Stimulated activated naive B cell treated with anti-CD40 and anti-IgM and Interleukin-4, amounts not matched to agents 10 μg/mL and 1 μg/mL and 100 μg/mL, for 72 hours (primary cell): ENCODE measurements at regions not wholly inside any gene's neighbourhood (a gene's known extent, or its start where the extent isn't known, plus 50 kb on each side); places are given as distances from the start of the nearest gene placed in this dataset.

Experiments used
- ATAC-seq, 2 donors: fragments of 150-1000 bp; cut with Tn5 transposase; replicated peaks; 2 replicates each; pipeline ENCODE4 v1.10.0; 2021; ENCODE audit warnings: moderate library complexity in 1 of 2
- DNase-seq: peaks from one replicate; pipeline ENCODE4 v3.0.0; 2021
- H3K27ac Mint-ChIP-seq: one replicate; pipeline ENCODE4 v1.8.0; 2022; ENCODE audit warnings: mild to moderate bottlenecking, mixed read lengths
- H3K27me3 Mint-ChIP-seq, 2 donors: one replicate each; pipeline ENCODE4 v1.8.0; 2022; ENCODE audit warnings: mixed read lengths in 2 of 2
- H3K36me3 Mint-ChIP-seq, 2 donors: one replicate each; pipeline ENCODE4 v1.8.0; 2022; ENCODE audit warnings: mixed read lengths in 2 of 2, mild to moderate bottlenecking in 1 of 2
- H3K4me1 Mint-ChIP-seq, 2 donors: one replicate each; pipeline ENCODE4 v1.8.0; 2022; ENCODE audit warnings: mixed read lengths in 2 of 2, mild to moderate bottlenecking in 1 of 2
- H3K4me3 Mint-ChIP-seq, 2 donors: one replicate each; pipeline ENCODE4 v1.8.0; 2022; ENCODE audit warnings: mild to moderate bottlenecking in 2 of 2, mixed read lengths in 2 of 2, moderate library complexity in 1 of 2
- H3K9me3 Mint-ChIP-seq, 2 donors: one replicate each; pipeline ENCODE4 v1.8.0; 2022; ENCODE audit warnings: mixed read lengths in 2 of 2, mild to moderate bottlenecking in 1 of 2

DNA sequence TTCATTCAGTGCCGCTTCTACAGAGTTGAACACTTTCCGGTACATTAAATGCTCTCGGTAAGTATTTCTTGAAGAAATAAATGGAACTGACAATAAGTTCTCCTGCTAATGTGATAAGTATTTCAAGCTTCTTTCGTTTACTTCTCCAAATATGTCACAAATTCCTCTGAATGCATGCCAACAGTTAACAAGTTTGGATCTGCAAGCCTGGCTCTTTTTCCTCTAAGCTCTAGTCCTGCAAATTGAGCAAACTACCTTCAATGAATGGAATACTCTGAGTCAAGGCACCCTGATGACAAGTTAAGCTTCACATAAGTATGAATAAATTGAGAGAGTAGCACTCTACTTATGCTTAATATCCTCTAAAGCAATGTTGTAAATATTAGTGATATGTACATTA is 403.6 kb downstream of the PDGFC start:
- Mint-ChIP-seq H3K4me3 (no peak overlapping the region), H3K27me3 (no peaks in the 10 kb centered on the region), H3K4me1 (no peaks in the 10 kb centered on the region), H3K27ac (no peak overlapping the region), H3K9me3 (no peaks in the 10 kb centered on the region), H3K36me3 (no peaks in the 10 kb centered on the region)
- DNase-seq (no peak), ATAC-seq (no peak)

- H3K9me3 Mint-ChIP-seq, result peaks cover 0 to 3% of the 10 kb centered on the region in 2 donors
- DNase-seq (no peak), ATAC-seq (no peak)
- no peak overlapping the region for H3K4me3 Mint-ChIP-seq
- H3K36me3 Mint-ChIP-seq, result no peaks in the 10 kb centered on the region
- no peaks in the 10 kb centered on the region for H3K4me1 Mint-ChIP-seq
- no peaks in the 10 kb centered on the region for H3K27me3 Mint-ChIP-seq
- H3K27ac Mint-ChIP-seq, result no peak overlapping the region
These were observed 410.9 kb downstream of the PDGFC start for GRCh38 chr4:156560701-156561100.

GRCh38 chr4:156559346-156559745 is 412.3 kb downstream of the PDGFC start:
- no peak overlapping the region for H3K4me3 Mint-ChIP-seq
- DNase-seq (no peak), ATAC-seq (no peak)
- no peaks in the 10 kb centered on the region for H3K4me1 Mint-ChIP-seq
- H3K36me3 Mint-ChIP-seq, result no peaks in the 10 kb centered on the region
- H3K27ac Mint-ChIP-seq, result no peak overlapping the region
- peaks cover 0 to 4% of the 10 kb centered on the region in 2 donors for H3K9me3 Mint-ChIP-seq
- H3K27me3 Mint-ChIP-seq, result no peaks in the 10 kb centered on the region

DNA sequence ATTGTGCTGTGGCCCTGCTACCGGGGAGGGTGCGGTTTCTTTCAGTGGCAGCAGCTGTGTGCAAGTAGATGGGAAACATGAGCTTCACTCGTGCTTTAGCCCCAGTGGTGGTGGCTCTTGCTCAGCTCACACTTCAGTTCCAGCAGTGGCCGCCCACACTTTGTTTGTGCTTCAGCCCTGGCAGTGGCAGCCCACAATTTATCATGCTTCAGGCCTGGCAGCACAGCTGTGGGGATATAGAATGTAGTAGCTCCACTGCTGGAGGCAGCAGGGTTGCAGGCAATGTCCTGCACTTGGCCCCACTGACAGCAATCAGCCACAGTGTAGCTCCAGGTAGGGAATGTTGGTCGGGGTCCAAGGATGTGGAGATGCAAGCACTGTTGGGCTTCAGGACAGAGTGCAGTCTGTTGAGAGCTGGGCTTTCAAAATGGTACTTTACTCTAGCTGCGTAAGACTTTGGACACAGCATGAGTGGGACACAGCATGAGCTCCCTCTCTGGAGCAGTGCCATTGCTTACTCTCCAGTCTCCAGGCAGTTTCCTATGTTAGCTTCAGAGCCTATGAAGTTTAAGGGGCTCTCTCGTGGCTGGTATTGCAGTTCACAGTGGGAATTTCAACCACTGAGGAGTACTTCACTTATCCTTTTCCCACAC is 413.1 kb downstream of the PDGFC start:
- no peaks in the 10 kb centered on the region for H3K4me1 Mint-ChIP-seq
- ATAC-seq (peak in 1 of 2 donors; percentile 23), DNase-seq (no peak)

DNA sequence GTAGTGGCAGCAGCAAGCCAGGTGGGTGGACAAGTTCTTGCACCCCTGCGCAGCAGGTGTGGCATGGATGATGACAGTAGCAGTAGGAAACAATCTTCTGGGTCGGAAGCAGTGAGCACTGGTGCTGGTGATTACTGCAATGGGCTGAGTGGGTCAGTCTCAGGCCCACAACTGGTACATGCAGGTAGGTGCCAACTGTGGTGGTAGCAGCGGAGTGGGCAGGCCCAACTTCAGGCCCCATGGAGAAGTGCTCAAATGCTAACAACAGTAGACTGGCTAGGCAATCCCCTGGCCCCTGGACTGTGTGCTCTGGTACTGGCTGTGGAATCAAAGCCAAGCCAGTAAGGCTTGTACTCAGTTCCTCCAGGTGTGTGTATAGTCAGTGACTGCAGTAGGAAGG is 413.7 kb downstream of the PDGFC start:
- H3K36me3 Mint-ChIP-seq, result no peaks in the 10 kb centered on the region
- no peaks in the 10 kb centered on the region for H3K4me1 Mint-ChIP-seq
- H3K4me3 Mint-ChIP-seq, result no peak overlapping the region
- H3K27ac Mint-ChIP-seq, result no peak overlapping the region
- ATAC-seq, result peak in 1 of 2 donors; percentile 16
- H3K9me3 Mint-ChIP-seq, result peaks cover 0 to 4% of the 10 kb centered on the region in 2 donors
- no peak for DNase-seq
- H3K27me3 Mint-ChIP-seq, result no peaks in the 10 kb centered on the region

More for the DNA sequence above, 413.1 kb downstream of the PDGFC start:
- Mint-ChIP-seq H3K27me3 (no peaks in the 10 kb centered on the region), H3K27ac (no peak overlapping the region), H3K36me3 (no peaks in the 10 kb centered on the region), H3K4me3 (no peak overlapping the region), H3K9me3 (peaks cover 0 to 4% of the 10 kb centered on the region in 2 donors)

DNA sequence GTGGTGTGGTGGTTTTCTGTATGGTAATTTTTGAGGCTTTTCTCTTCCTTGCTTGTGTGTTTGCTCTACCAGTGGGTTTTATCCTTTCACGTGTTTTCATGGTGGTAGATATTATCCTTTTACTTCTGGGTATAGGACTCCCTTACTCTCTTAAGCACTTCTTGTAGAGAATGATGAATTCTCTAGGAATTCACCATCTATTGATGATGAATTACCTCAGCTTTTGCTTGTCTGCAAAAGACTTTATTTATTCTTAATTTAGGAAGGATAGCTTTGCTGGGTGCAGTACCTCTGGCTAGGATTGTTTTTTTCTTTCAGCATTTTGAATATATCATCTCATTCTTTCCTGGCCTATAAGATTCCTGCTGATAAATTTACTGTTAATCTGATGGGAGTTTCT is 415.3 kb downstream of the PDGFC start:
- Mint-ChIP-seq H3K4me1 (no peaks in the 10 kb centered on the region), H3K27me3 (no peaks in the 10 kb centered on the region), H3K36me3 (no peaks in the 10 kb centered on the region), H3K4me3 (no peak overlapping the region), H3K9me3 (peaks cover 0 to 4% of the 10 kb centered on the region in 2 donors), H3K27ac (no peak overlapping the region)
- DNase-seq (no peak), ATAC-seq (no peak)

DNA sequence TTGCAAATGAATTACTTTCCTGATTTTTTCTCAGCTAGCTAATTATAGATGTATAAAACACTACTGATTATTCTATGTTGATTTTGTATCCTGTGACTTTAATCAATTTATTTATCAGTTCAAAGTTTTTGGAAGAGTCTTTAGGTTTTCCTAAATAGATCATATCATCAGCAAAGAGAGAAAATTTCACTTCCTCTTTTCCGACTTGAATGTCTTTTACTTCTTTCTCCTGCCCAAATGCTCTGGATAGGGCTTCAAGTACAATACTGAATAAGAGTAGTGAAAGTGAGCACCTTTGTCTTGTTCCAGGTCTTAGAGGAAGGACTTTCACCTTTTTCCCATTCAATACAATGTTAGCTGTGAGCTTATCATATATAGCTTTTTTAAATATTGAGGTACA is 417.9 kb downstream of the PDGFC start:
- DNase-seq (no peak), ATAC-seq (no peak)
- H3K27ac Mint-ChIP-seq, result no peak overlapping the region
- H3K36me3 Mint-ChIP-seq, result no peaks in the 10 kb centered on the region
- H3K9me3 Mint-ChIP-seq, result peaks cover 0 to 4% of the 10 kb centered on the region in 2 donors
- H3K4me1 Mint-ChIP-seq, result no peaks in the 10 kb centered on the region
- H3K27me3 Mint-ChIP-seq, result no peaks in the 10 kb centered on the region
- no peak overlapping the region for H3K4me3 Mint-ChIP-seq

GRCh38 chr4:156547891-156548290 is 423.7 kb downstream of the PDGFC start:
- H3K4me3 Mint-ChIP-seq, result no peak overlapping the region
- DNase-seq (no peak), ATAC-seq (no peak)
- no peaks in the 10 kb centered on the region for H3K4me1 Mint-ChIP-seq
- no peaks in the 10 kb centered on the region for H3K27me3 Mint-ChIP-seq
- peaks cover 0 to 1% of the 10 kb centered on the region in 2 donors for H3K9me3 Mint-ChIP-seq
- H3K27ac Mint-ChIP-seq, result no peak overlapping the region
- no peaks in the 10 kb centered on the region for H3K36me3 Mint-ChIP-seq

GRCh38 chr4:156547439-156547838 is 424.2 kb downstream of the PDGFC start:
- no peak overlapping the region for H3K27ac Mint-ChIP-seq
- no peak for DNase-seq

GRCh38 chr4:156545003-156545785 is 426.4 kb downstream of the PDGFC start:
- Mint-ChIP-seq H3K4me3 (no peak overlapping the region), H3K27me3 (no peaks in the 10 kb centered on the region), H3K27ac (no peak overlapping the region), H3K9me3 (peaks cover 0 to 1% of the 10 kb centered on the region in 2 donors), H3K4me1 (no peaks in the 10 kb centered on the region), H3K36me3 (no peaks in the 10 kb centered on the region)
- ATAC-seq (no peak), DNase-seq (no peak)

More at GRCh38 chr4:156547439-156547838, 424.2 kb downstream of the PDGFC start:
- no peak for ATAC-seq
- H3K4me3 Mint-ChIP-seq, result no peak overlapping the region
- H3K36me3 Mint-ChIP-seq, result no peaks in the 10 kb centered on the region
- no peaks in the 10 kb centered on the region for H3K4me1 Mint-ChIP-seq
- no peaks in the 10 kb centered on the region for H3K27me3 Mint-ChIP-seq
- peaks cover 0 to 1% of the 10 kb centered on the region in 2 donors for H3K9me3 Mint-ChIP-seq

- H3K27ac Mint-ChIP-seq, result no peak overlapping the region
- DNase-seq (no peak), ATAC-seq (no peak)
- H3K4me1 Mint-ChIP-seq, result no peaks in the 10 kb centered on the region
- H3K36me3 Mint-ChIP-seq, result no peaks in the 10 kb centered on the region
- H3K4me3 Mint-ChIP-seq, result no peak overlapping the region
- H3K9me3 Mint-ChIP-seq, result peaks cover 2 to 3% of the 10 kb centered on the region in 2 donors
- H3K27me3 Mint-ChIP-seq, result no peaks in the 10 kb centered on the region
These were observed 432.2 kb downstream of the PDGFC start for GRCh38 chr4:156539376-156539775.

GRCh38 chr4:156538651-156539257 is 432.8 kb downstream of the PDGFC start:
- Mint-ChIP-seq H3K9me3 (peaks cover 2 to 5% of the 10 kb centered on the region in 2 donors), H3K27ac (no peak overlapping the region), H3K4me3 (no peak overlapping the region)

DNA sequence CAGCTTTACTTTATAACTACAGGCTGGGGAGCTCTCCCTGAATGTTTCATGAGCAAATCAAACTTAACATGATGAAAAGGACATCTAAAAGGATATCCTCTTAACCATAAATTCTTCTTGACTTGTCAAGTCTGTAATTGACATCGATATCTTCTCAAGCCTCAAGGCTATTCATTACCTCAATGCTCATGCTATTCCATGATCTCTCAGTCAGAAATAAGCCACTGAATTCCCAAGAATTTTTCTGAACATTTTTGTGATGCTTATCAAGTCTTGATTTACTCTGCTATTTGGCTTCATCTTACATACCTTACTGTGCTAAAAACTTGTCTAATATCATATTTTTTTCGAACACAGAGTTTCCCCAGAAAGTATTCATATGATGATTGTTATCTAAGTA is 433.4 kb downstream of the PDGFC start:
- no peaks in the 10 kb centered on the region for H3K36me3 Mint-ChIP-seq
- H3K4me3 Mint-ChIP-seq, result no peak overlapping the region
- DNase-seq (no peak), ATAC-seq (no peak)
- no peak overlapping the region for H3K27ac Mint-ChIP-seq
- H3K4me1 Mint-ChIP-seq, result no peaks in the 10 kb centered on the region
- H3K27me3 Mint-ChIP-seq, result no peaks in the 10 kb centered on the region
- peaks cover 3 to 5% of the 10 kb centered on the region in 2 donors for H3K9me3 Mint-ChIP-seq

More at GRCh38 chr4:156538651-156539257, 432.8 kb downstream of the PDGFC start:
- no peaks in the 10 kb centered on the region for H3K4me1 Mint-ChIP-seq
- H3K36me3 Mint-ChIP-seq, result no peaks in the 10 kb centered on the region
- no peaks in the 10 kb centered on the region for H3K27me3 Mint-ChIP-seq
- ATAC-seq, result no peak
- no peak for DNase-seq

- no peak overlapping the region for H3K4me3 Mint-ChIP-seq
- no peak overlapping the region for H3K27ac Mint-ChIP-seq
- ATAC-seq (no peak), DNase-seq (no peak)
- no peaks in the 10 kb centered on the region for H3K4me1 Mint-ChIP-seq
- peaks cover 5% of the 10 kb centered on the region in 2 donors for H3K9me3 Mint-ChIP-seq
- H3K27me3 Mint-ChIP-seq, result no peaks in the 10 kb centered on the region
- H3K36me3 Mint-ChIP-seq, result no peaks in the 10 kb centered on the region
These were observed 434.3 kb downstream of the PDGFC start for GRCh38 chr4:156537286-156537685.

- Mint-ChIP-seq H3K27ac (no peak overlapping the region), H3K4me1 (no peaks in the 10 kb centered on the region), H3K9me3 (peaks cover 5% of the 10 kb centered on the region in 2 donors), H3K4me3 (no peak overlapping the region), H3K36me3 (no peaks in the 10 kb centered on the region), H3K27me3 (no peaks in the 10 kb centered on the region)
- ATAC-seq (no peak), DNase-seq (no peak)
These were observed 434.9 kb downstream of the PDGFC start for GRCh38 chr4:156536661-156537060.
